ENCODE measurements at regions not wholly inside any gene's neighbourhood (a gene's known extent, or its start where the extent isn't known, plus 50 kb on each side); places are given as distances from the start of the nearest gene placed in this dataset.

GRCh38 chr9:135254176-135255032, 166.9 kb downstream of the OLFM1 start:
- Histone ChIP-seq H3K27ac (no peak overlapping the region), H3K4me3 (no peak overlapping the region)
- no peak for DNase-seq (ENCODE audit: low spot score)
- TF ChIP-seq CTCF (IDR thresholded peaks at IDR 0.05) = no peak

- no peak overlapping the region for H3K27ac ChIP-seq
- no peak overlapping the region for H3K4me3 ChIP-seq
- DNase-seq (ENCODE audit: low spot score) = no peak
- TF ChIP-seq CTCF (IDR thresholded peaks at IDR 0.05) = no peak
Observed at GRCh38 chr9:135255033-135255840, 167.8 kb downstream of the OLFM1 start.

GRCh38 chr9:135255841-135256580, 168.5 kb downstream of the OLFM1 start:
- DNase-seq (ENCODE audit: low spot score) = no peak
- Histone ChIP-seq H3K27ac (no peak overlapping the region), H3K4me3 (no peak overlapping the region)
- TF ChIP-seq CTCF (IDR thresholded peaks at IDR 0.05) = no peak

- DNase-seq (ENCODE audit: low spot score) = no peak
- Histone ChIP-seq H3K4me3 (no peak overlapping the region), H3K27ac (no peak overlapping the region)
- no peak for TF ChIP-seq CTCF (IDR thresholded peaks at IDR 0.05)
Observed at GRCh38 chr9:135256581-135257354, 169.3 kb downstream of the OLFM1 start.

GRCh38 chr9:135258461-135258860, 171.0 kb downstream of the OLFM1 start:
- H3K27ac ChIP-seq = no peak overlapping the region
- no peak overlapping the region for H3K4me3 ChIP-seq
- no peak for TF ChIP-seq CTCF (IDR thresholded peaks at IDR 0.05)
- DNase-seq (ENCODE audit: low spot score) = no peak

- no peak for DNase-seq (ENCODE audit: low spot score)
- Histone ChIP-seq H3K4me3 (no peak overlapping the region), H3K27ac (no peak overlapping the region)
- TF ChIP-seq CTCF (IDR thresholded peaks at IDR 0.05) = no peak
Observed at GRCh38 chr9:135259273-135259672, 171.8 kb downstream of the OLFM1 start.

Measured in coronary artery (tissue), 2 donors.